Large intestine (tissue), 3 donors: ENCODE measurements at regions not wholly inside any gene's neighbourhood (a gene's known extent, or its start where the extent isn't known, plus 50 kb on each side); places are given as distances from the start of the nearest gene placed in this dataset.

ENCODE experiments used
- DNase-seq, 2 donors: peaks; one replicate each; pipeline versions ENCODE4 v3.0.0 to v3.0.0-alpha.2; 2013
- H3K27ac ChIP-seq: one replicate; pipeline ENCODE4 v1.5.1; 2013; ENCODE audit warnings: low read length
- H3K27me3 ChIP-seq: 2 replicates; pipeline ENCODE4 v1.6.1; 2013; ENCODE audit warnings: low read length; ENCODE audit not compliant: control insufficient read depth, insufficient read depth
- H3K36me3 ChIP-seq: 2 replicates; pipeline ENCODE4 v1.6.1; 2013; ENCODE audit warnings: low read length; ENCODE audit not compliant: control insufficient read depth, insufficient read depth
- H3K4me1 ChIP-seq: one replicate; pipeline ENCODE4 v1.6.1; 2013; ENCODE audit warnings: low read length; ENCODE audit not compliant: control insufficient read depth, insufficient read depth
- H3K4me3 ChIP-seq: one replicate; pipeline ENCODE4 v1.5.1; 2013; ENCODE audit warnings: low read length
- H3K9me3 ChIP-seq: one replicate; pipeline ENCODE4 v1.6.1; 2013; ENCODE audit warnings: mild to moderate bottlenecking, low read depth, low read length, moderate library complexity; ENCODE audit not compliant: control insufficient read depth
- WGBS: methylation state at CpG from one replicate; pipeline ENCODE4 v1.1.5; 2013; ENCODE audit warnings: low lambda C conversion rate; ENCODE audit not compliant: insufficient coverage; 5-methylcytosine and 5-hydroxymethylcytosine counted together

GRCh38 chr7:69012149-69012548 lies 586.1 kb upstream of the AUTS2 start:
- Histone ChIP-seq H3K27me3 (no peaks in the 10 kb centered on the region), H3K9me3 (no peaks in the 10 kb centered on the region), H3K4me3 (no peak overlapping the region), H3K4me1 (no peaks in the 10 kb centered on the region), H3K27ac (no peak overlapping the region), H3K36me3 (no peaks in the 10 kb centered on the region)
- DNase-seq = no peak
- WGBS = 89% methylated on average over 1 of the region's 1 CpG

- no peaks in the 10 kb centered on the region for H3K9me3 ChIP-seq
These were observed 581.1 kb upstream of the AUTS2 start for GRCh38 chr7:69017208-69017607.

DNA sequence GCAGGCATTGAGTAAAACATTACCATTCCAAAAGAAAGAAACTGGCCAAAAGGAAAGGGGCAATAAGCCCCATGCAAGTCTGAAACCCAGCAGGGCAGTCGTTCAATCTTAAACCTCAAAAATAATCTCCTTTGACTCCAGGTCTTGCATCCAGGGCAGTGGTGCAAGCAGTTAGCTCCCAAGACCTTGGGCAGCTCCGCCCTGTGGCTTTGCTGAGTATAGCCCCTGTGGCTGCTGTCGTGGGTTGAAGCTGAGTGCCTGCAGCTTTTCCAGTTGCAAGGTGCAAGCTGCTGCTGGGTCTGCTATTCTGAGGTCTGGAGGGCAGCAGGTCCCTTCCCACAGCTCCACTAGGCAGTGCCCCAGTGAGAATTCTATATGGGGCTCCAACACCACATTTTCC lies 580.1 kb upstream of the AUTS2 start:
- no peak overlapping the region for H3K4me3 ChIP-seq
- no peaks in the 10 kb centered on the region for H3K27me3 ChIP-seq
- DNase-seq = no peak
- WGBS = no CpG with 5 or more reads among the region's 3 CpGs
- no peaks in the 10 kb centered on the region for H3K4me1 ChIP-seq
- no peak overlapping the region for H3K27ac ChIP-seq
- H3K9me3 ChIP-seq = no peaks in the 10 kb centered on the region
- no peaks in the 10 kb centered on the region for H3K36me3 ChIP-seq

More at GRCh38 chr7:69017208-69017607, 581.1 kb upstream of the AUTS2 start:
- no peak for DNase-seq
- H3K4me3 ChIP-seq = no peak overlapping the region
- H3K4me1 ChIP-seq = no peaks in the 10 kb centered on the region
- WGBS = no CpG with 5 or more reads among the region's 3 CpGs
- H3K36me3 ChIP-seq = no peaks in the 10 kb centered on the region
- no peaks in the 10 kb centered on the region for H3K27me3 ChIP-seq
- H3K27ac ChIP-seq = no peak overlapping the region

DNA sequence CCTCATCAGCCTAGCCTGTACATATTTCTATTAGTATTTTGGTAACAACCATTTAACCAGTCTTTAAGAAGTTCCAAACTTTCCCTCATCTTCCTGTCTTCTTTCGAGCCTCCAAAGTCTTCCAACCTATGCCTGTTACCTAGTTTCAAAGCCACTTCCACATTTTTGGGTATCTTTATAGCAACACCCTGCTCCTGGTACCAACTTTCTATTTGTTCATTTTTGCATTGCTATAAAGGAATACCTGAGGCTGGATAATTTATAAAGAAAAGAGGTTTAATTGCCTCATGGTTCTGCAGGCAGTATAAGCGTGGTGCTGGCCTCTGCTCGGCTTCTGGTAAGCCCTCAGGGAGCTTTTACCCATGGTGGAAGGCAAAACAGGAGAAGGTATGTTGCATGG lies 578.8 kb upstream of the AUTS2 start:
- H3K36me3 ChIP-seq = no peaks in the 10 kb centered on the region
- H3K4me1 ChIP-seq = no peaks in the 10 kb centered on the region
- no peaks in the 10 kb centered on the region for H3K27me3 ChIP-seq
- no CpG with 5 or more reads among the region's 3 CpGs for WGBS
- no peak for DNase-seq
- H3K27ac ChIP-seq = no peak overlapping the region
- no peaks in the 10 kb centered on the region for H3K9me3 ChIP-seq
- H3K4me3 ChIP-seq = no peak overlapping the region

DNA sequence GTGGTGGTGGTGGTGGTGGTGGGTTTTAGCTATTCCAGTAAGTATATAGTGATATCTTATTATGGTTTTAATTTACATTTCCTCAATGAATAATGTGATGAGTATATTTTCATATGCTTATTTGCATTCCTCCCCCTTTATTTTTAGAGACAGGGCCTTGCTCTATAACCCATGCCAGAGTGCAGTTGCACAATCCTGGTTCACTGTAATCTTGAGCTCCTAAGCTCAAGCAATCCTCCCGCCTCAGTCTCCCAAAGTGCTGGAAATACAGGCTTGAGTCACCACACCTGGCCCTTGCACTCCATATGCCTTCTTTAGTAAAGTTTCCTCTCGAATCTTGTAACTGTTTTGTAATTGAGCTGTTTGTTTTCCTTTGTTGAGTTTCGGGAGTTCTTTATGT lies 577.7 kb upstream of the AUTS2 start:
- Histone ChIP-seq H3K9me3 (no peaks in the 10 kb centered on the region), H3K27me3 (no peaks in the 10 kb centered on the region), H3K27ac (no peak overlapping the region), H3K36me3 (no peaks in the 10 kb centered on the region), H3K4me1 (no peaks in the 10 kb centered on the region), H3K4me3 (no peak overlapping the region)
- 60% methylated on average over 1 of the region's 3 CpGs for WGBS
- no peak for DNase-seq

- no peaks in the 10 kb centered on the region for H3K36me3 ChIP-seq
- H3K4me1 ChIP-seq = no peaks in the 10 kb centered on the region
- no peak for DNase-seq
- no peaks in the 10 kb centered on the region for H3K9me3 ChIP-seq
- WGBS = no CpG with 5 or more reads among the region's 5 CpGs
- no peak overlapping the region for H3K4me3 ChIP-seq
- no peak overlapping the region for H3K27ac ChIP-seq
- no peaks in the 10 kb centered on the region for H3K27me3 ChIP-seq
These were observed 573.0 kb upstream of the AUTS2 start for GRCh38 chr7:69025249-69025648.

DNA sequence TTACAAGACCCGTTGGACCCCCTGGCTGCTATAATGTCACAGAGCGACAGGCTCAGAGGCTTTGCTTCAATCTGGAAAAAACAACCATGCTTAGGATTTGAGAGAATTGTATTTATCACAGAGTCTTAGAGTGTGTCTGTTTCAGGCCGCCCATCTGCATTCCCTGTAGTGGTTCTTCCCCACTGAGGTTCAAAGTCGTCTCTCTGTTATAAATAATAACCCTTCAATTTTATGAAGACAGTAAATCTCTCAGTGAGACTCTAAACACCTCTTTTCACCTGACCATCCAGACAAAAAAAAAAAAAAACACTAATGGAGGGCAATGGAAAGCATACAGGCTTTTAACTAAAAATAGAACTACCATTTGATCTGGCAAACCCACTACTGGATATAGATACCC lies 565.4 kb upstream of the AUTS2 start:
- H3K27me3 ChIP-seq = no peaks in the 10 kb centered on the region
- no peak overlapping the region for H3K27ac ChIP-seq
- H3K4me3 ChIP-seq = no peak overlapping the region
- no peaks in the 10 kb centered on the region for H3K9me3 ChIP-seq
- H3K36me3 ChIP-seq = no peaks in the 10 kb centered on the region
- DNase-seq = no peak
- WGBS = 100% methylated on average over 1 of the region's 4 CpGs
- H3K4me1 ChIP-seq = no peaks in the 10 kb centered on the region

DNA sequence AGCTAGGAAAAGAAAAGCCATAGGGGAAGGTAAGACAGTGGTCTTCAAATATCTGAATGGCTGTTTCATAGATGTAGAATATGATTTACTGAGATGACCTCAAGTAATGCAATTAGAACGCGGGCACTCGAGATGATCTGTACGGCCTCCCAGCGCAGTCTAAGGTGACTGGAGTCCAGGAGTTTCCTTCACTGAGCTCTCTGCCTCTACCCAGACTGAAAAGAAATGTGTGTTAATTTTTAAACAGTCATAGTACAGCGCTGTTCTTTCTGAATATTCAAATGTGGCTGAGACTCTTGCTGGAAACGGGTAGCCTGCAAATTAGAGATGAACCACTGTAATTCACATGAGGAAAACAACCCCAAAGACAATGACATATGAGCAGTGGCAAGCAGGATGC lies 562.4 kb upstream of the AUTS2 start:
- 33% methylated on average over 1 of the region's 7 CpGs for WGBS
- H3K9me3 ChIP-seq = no peaks in the 10 kb centered on the region

DNA sequence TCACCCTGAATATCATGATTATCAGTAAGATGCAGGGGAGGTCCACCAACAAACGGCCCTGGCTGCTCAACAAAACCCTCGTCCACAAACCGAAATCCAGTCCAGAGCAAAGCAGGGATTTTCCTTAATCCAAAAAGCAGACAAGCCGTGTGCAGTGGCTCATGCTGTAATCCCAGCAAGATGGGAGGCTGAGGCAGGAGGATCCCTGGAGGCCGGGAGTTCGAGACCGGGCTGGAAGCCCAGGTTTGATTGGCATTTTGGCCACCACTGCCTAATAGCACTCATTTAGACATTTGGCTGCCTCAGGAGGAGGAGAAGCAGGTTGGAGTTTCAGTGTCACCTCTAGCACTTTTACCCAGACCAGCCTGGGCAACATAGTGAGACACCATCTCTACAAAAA lies 562.0 kb upstream of the AUTS2 start:
- no peaks in the 10 kb centered on the region for H3K36me3 ChIP-seq
- no peak overlapping the region for H3K4me3 ChIP-seq
- no CpG with 5 or more reads among the region's 7 CpGs for WGBS
- no peak for DNase-seq
- H3K27ac ChIP-seq = no peak overlapping the region
- no peaks in the 10 kb centered on the region for H3K4me1 ChIP-seq
- H3K27me3 ChIP-seq = no peaks in the 10 kb centered on the region
- no peaks in the 10 kb centered on the region for H3K9me3 ChIP-seq

More for the DNA sequence above, 562.4 kb upstream of the AUTS2 start:
- DNase-seq = no peak
- Histone ChIP-seq H3K27me3 (no peaks in the 10 kb centered on the region), H3K36me3 (no peaks in the 10 kb centered on the region), H3K27ac (no peak overlapping the region), H3K4me1 (no peaks in the 10 kb centered on the region), H3K4me3 (no peak overlapping the region)

- H3K27ac ChIP-seq = no peak overlapping the region
- no peak overlapping the region for H3K4me3 ChIP-seq
- no CpG with 5 or more reads among the region's 1 CpG for WGBS
- DNase-seq = no peak
- H3K4me1 ChIP-seq = no peaks in the 10 kb centered on the region
- no peaks in the 10 kb centered on the region for H3K36me3 ChIP-seq
- H3K27me3 ChIP-seq = no peaks in the 10 kb centered on the region
- H3K9me3 ChIP-seq = peaks cover 3% of the 10 kb centered on the region
These were observed 559.4 kb upstream of the AUTS2 start for GRCh38 chr7:69038915-69039314.

GRCh38 chr7:69042138-69042537 lies 556.1 kb upstream of the AUTS2 start:
- H3K4me1 ChIP-seq = no peaks in the 10 kb centered on the region
- H3K9me3 ChIP-seq = peaks cover 3% of the 10 kb centered on the region
- no peaks in the 10 kb centered on the region for H3K36me3 ChIP-seq
- no CpG with 5 or more reads among the region's 2 CpGs for WGBS
- no peak for DNase-seq
- no peak overlapping the region for H3K4me3 ChIP-seq
- H3K27ac ChIP-seq = no peak overlapping the region
- H3K27me3 ChIP-seq = no peaks in the 10 kb centered on the region
